ENCODE measurements at regions not wholly inside any gene's neighbourhood (a gene's known extent, or its start where the extent isn't known, plus 50 kb on each side); places are given as distances from the start of the nearest gene placed in this dataset.

DNA sequence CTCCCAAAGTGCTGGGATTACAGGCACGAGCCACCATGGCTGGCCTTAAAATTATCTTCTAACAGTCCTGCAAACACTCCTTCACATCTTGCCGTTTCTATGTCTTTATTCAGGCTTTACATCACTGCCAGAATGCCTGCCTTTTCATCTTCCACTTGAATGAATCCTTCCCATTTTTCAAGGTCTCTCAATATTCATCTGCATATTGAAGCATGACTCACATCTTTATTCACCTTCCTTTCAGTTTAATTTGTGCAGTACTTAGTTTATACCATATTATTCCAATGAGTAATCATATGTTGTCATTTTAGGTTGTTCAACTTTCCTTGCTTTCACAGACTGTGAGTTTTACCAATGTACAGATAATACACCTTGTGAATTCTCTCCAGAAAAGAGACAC lies 510.1 kb upstream of the PIK3C3 start:
- no peak overlapping the region for H3K56ac ChIP-seq (replicated peaks; ENCODE audit: insufficient read length, low read depth, low read length)
- no peak overlapping the region for H4K91ac ChIP-seq (replicated peaks; ENCODE audit: insufficient read length, low read length)
- H3K27ac ChIP-seq (ENCODE audit: low read depth, low read length): no peak overlapping the region
- H3K79me1 ChIP-seq (ENCODE audit: low read depth, low read length): no peaks in the 10 kb centered on the region
- H3K36me3 ChIP-seq (ENCODE audit: control insufficient read depth in 2 of 4, insufficient read depth in 4 of 4, low read length in 3 of 4): no peaks in the 10 kb centered on the region
- no peak overlapping the region for H3K4ac ChIP-seq (replicated peaks; ENCODE audit: insufficient read length, low read depth, low read length)
- H3K9ac ChIP-seq (replicated peaks in 1 of 4; ENCODE audit: extremely low read depth in 1 of 4, low read depth in 3 of 4, low read length in 3 of 4): no peak overlapping the region
- no peak overlapping the region for H4K5ac ChIP-seq (ENCODE audit: insufficient read length, low read depth, low read length)
- no peak overlapping the region for H2AFZ ChIP-seq (ENCODE audit: low read length)
- no peak overlapping the region for H2BK12ac ChIP-seq (ENCODE audit: low read depth, low read length)
- H3K4me3 ChIP-seq (ENCODE audit: extremely low read depth in 1 of 4, insufficient read depth in 2 of 4, low read depth in 3 of 4, low read length in 4 of 4): no peak overlapping the region
- no peak overlapping the region for H3K14ac ChIP-seq (ENCODE audit: insufficient read length)
- no peaks in the 10 kb centered on the region for H3K4me1 ChIP-seq (replicated peaks in 1 of 4; ENCODE audit: control insufficient read depth in 3 of 4, insufficient read depth in 4 of 4, low read length in 3 of 4)
- H2AK5ac ChIP-seq (ENCODE audit: low read depth, low read length): no peak overlapping the region
- no peak overlapping the region for H2BK20ac ChIP-seq (ENCODE audit: low read length)
- no peak for FAIRE-seq
- H3K23me2 ChIP-seq (ENCODE audit: low read depth, low read length): no peaks in the 10 kb centered on the region
- H3K23ac ChIP-seq (ENCODE audit: insufficient read length): no peak overlapping the region
- no peak overlapping the region for H4K8ac ChIP-seq (ENCODE audit: extremely low read depth, insufficient read depth, low read length)
- 91% methylated on average over 2 of the region's 2 CpGs; no CpG with 5 or more reads in 1 of the 2 experiments for WGBS, 2 experiments (ENCODE audit: extremely low coverage in 1 of 2, insufficient coverage in 1 of 2, insufficient read length in 1 of 2, insufficient replicate concordance in 2 of 2, low coverage in 1 of 2, low lambda C conversion rate in 2 of 2, missing lambda C conversion rate in 1 of 2)
- ChIA-PET CTCF (ENCODE audit: partially characterized antibody) (no interaction called here), POLR2A (ENCODE audit: partially characterized antibody) (no interaction called here)
- DNase-seq (ENCODE audit: low read depth in 1 of 2, low spot score in 2 of 2): no peak
- no peak overlapping the region for H3K18ac ChIP-seq (ENCODE audit: extremely low read depth, low read length)
- no peak overlapping the region for H2BK15ac ChIP-seq (ENCODE audit: low read length)
- no peaks in the 10 kb centered on the region for H4K20me1 ChIP-seq (replicated peaks in 1 of 2; ENCODE audit: control insufficient read depth in 1 of 2, insufficient read depth in 2 of 2, low read length in 2 of 2)
- H3K27me3 ChIP-seq (replicated peaks in 1 of 4; ENCODE audit: control insufficient read depth in 3 of 4, extremely low read depth in 1 of 4, insufficient read depth in 3 of 4, low read length in 3 of 4): no peaks in the 10 kb centered on the region
- H3K9me3 ChIP-seq (ENCODE audit: insufficient read depth in 2 of 2, low read depth in 1 of 2, low read length in 1 of 2): no peaks in the 10 kb centered on the region
- H3K79me2 ChIP-seq (ENCODE audit: control insufficient read depth in 1 of 2, insufficient read depth in 2 of 2, low read length in 2 of 2): no peaks in the 10 kb centered on the region
- H3K4me2 ChIP-seq (ENCODE audit: insufficient read depth in 1 of 2, low read depth in 2 of 2, low read length in 2 of 2): no peak overlapping the region
- no peak overlapping the region for H2BK120ac ChIP-seq (replicated peaks; ENCODE audit: low read depth, low read length)
- H2BK5ac ChIP-seq (ENCODE audit: low read depth, low read length): no peak overlapping the region
- TF ChIP-seq, protein P1, sequence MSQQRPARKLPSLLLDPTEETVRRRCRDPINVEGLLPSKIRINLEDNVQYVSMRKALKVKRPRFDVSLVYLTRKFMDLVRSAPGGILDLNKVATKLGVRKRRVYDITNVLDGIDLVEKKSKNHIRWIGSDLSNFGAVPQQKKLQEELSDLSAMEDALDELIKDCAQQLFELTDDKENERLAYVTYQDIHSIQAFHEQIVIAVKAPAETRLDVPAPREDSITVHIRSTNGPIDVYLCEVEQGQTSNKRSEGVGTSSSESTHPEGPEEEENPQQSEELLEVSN (IDR thresholded peaks at IDR 0.05): no peak
- TF ChIP-seq TBP (IDR thresholded peaks at IDR 0.05; ENCODE audit: low read depth, low read length) (no peak), CTBP2 (IDR thresholded peaks at IDR 0.05; ENCODE audit: borderline replicate concordance, insufficient read depth, insufficient read length, low read length) (no peak)

All from H1 (cell line).